ENCODE measurements at regions not wholly inside any gene's neighbourhood (a gene's known extent, or its start where the extent isn't known, plus 50 kb on each side); places are given as distances from the start of the nearest gene placed in this dataset.
A peak's percentile ranks its signal among the peaks of the same experiment; 100 is the strongest.

DNA sequence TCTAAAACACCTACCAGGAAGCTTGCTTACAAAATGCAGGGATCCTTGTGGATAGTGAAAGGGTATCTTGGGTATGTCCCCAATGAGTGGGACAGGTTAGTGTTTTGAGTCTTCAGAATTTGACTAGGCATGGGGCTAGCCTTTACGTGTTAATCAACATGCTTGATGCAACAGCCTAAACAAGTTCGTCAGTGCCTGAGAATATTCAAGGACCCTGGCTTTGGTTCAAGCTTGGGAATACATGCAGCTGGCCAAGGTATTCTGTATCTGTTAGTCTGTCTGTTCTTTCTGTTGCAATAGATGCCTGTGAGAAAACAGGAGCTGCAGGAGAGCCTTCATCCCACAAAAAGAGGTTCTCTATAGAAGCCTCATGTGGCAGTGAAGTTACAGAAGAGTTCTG is 149.5 kb downstream of the CCNG2 start:
- TF ChIP-seq, protein P1, sequence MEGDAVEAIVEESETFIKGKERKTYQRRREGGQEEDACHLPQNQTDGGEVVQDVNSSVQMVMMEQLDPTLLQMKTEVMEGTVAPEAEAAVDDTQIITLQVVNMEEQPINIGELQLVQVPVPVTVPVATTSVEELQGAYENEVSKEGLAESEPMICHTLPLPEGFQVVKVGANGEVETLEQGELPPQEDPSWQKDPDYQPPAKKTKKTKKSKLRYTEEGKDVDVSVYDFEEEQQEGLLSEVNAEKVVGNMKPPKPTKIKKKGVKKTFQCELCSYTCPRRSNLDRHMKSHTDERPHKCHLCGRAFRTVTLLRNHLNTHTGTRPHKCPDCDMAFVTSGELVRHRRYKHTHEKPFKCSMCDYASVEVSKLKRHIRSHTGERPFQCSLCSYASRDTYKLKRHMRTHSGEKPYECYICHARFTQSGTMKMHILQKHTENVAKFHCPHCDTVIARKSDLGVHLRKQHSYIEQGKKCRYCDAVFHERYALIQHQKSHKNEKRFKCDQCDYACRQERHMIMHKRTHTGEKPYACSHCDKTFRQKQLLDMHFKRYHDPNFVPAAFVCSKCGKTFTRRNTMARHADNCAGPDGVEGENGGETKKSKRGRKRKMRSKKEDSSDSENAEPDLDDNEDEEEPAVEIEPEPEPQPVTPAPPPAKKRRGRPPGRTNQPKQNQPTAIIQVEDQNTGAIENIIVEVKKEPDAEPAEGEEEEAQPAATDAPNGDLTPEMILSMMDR (IDR thresholded peaks at IDR 0.05; ENCODE audit: low read depth, low read length), result no peak
- H3K9me3 ChIP-seq (ENCODE audit: low read depth), result no peaks in the 10 kb centered on the region
- H3K4me3 ChIP-seq, result no peak overlapping the region
- peaks cover 2% of the 10 kb centered on the region for H3K4me1 ChIP-seq (ENCODE audit: low read depth)
- H3K27ac ChIP-seq, result no peak overlapping the region
- H3K36me3 ChIP-seq, result no peaks in the 10 kb centered on the region
- H3K27me3 ChIP-seq, result no peaks in the 10 kb centered on the region
- no peak for DNase-seq (ENCODE audit: low read depth in 1 of 2, low spot score in 1 of 2)

DNA sequence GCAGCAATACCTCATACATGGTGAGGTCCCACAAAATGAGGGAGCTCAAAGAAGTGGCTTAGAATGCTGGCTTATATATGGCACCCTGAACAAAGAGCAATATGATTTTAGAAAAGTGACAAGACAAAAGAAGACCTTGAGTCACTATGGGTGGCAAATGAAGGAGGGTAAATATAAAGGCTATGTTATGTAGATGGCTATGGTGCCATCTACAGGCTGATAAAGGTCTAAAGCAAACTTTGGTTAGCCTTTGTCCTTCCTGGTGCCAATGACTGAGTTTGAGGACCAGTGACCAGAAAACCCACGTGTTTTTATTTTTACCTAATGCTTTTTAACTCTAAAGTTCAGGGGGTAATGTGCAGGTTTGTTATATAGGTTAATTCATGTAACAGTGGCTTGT is 151.8 kb downstream of the CCNG2 start:
- no peak overlapping the region for H3K4me3 ChIP-seq
- TF ChIP-seq, protein P1 (IDR thresholded peaks at IDR 0.05; ENCODE audit: low read depth, low read length), result peak; percentile 55
- no peaks in the 10 kb centered on the region for H3K9me3 ChIP-seq (ENCODE audit: low read depth)
- H3K27me3 ChIP-seq, result no peaks in the 10 kb centered on the region
- peaks cover 2% of the 10 kb centered on the region for H3K4me1 ChIP-seq (ENCODE audit: low read depth)
- peak; percentile 29 to 54 for DNase-seq (ENCODE audit: low read depth in 1 of 2, low spot score in 1 of 2)
- H3K36me3 ChIP-seq, result no peaks in the 10 kb centered on the region
- no peak overlapping the region for H3K27ac ChIP-seq

DNA sequence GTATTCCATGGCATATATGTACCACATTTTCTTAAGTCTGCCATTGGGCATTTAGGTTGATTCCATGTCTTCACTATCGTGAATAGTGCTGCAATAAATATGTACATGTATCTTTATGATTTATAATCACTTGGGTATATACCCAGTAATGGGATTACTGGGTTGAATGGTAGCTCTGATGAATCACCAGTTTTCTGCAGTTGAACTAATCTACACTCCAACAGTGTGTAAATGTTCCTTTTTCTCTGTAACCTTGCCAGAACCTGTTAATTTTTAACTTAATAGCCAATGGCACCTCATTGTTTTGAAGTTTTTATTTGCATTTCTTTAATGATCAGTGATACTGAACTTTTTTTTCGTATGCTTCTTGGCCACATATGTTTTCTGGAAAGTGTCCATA is 152.5 kb downstream of the CCNG2 start:
- TF ChIP-seq, protein P1 (IDR thresholded peaks at IDR 0.05; ENCODE audit: low read depth, low read length), result no peak
- H3K4me3 ChIP-seq, result no peak overlapping the region
- H3K4me1 ChIP-seq (ENCODE audit: low read depth), result no peaks in the 10 kb centered on the region
- H3K27ac ChIP-seq, result no peak overlapping the region
- DNase-seq (ENCODE audit: low read depth in 1 of 2, low spot score in 1 of 2), result no peak
- H3K36me3 ChIP-seq, result no peaks in the 10 kb centered on the region
- no peaks in the 10 kb centered on the region for H3K27me3 ChIP-seq
- H3K9me3 ChIP-seq (ENCODE audit: low read depth), result no peaks in the 10 kb centered on the region

DNA sequence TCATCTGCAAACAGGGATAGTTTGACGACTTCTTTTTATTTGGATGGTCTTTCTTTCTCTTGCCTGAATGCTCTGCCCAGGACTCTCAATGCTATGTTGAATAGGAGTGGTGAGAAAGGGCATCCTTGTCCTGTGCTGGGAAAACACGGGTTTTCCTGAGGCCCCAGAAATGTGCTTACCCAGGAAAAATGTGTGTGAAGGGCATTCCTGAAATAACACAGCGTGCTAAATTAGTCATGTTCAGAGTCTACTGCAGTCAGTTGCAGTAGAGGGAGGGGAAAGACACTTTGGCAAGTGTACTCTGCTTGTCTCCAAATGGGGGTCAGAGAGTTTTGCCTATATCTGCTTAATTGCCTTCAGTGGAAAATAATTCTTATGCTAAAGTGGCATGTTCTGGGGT is 153.9 kb downstream of the CCNG2 start:
- no peaks in the 10 kb centered on the region for H3K36me3 ChIP-seq
- H3K27me3 ChIP-seq, result no peaks in the 10 kb centered on the region
- H3K27ac ChIP-seq, result no peak overlapping the region
- H3K9me3 ChIP-seq (ENCODE audit: low read depth), result no peaks in the 10 kb centered on the region
- TF ChIP-seq, protein P1 (IDR thresholded peaks at IDR 0.05; ENCODE audit: low read depth, low read length), result no peak
- H3K4me1 ChIP-seq (ENCODE audit: low read depth), result no peaks in the 10 kb centered on the region
- H3K4me3 ChIP-seq, result no peak overlapping the region
- DNase-seq (ENCODE audit: low read depth in 1 of 2, low spot score in 1 of 2), result peak in 1 of 2 donors; percentile 28

DNA sequence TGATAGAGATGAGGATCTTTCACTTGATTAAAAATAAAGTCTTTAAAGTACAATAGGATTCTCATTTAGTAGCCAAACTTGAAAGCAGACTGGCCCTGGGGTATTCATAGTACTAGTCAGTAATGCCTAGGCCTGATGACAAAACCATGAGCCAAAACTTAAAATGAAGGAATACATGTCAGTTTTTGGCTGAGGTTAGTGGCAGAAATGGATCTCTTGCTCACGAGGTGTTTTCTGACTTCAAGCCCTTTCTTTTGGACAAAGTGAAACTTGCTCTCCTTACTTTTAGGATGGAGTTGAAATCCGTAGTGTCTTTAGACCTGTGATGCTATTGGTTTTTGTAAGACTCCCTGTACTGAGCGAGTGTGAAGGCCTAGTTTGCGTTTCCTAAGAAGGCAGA is 157.7 kb downstream of the CCNG2 start:
- Histone ChIP-seq H3K4me3 (no peak overlapping the region), H3K9me3 (ENCODE audit: low read depth) (no peaks in the 10 kb centered on the region), H3K27me3 (no peaks in the 10 kb centered on the region), H3K36me3 (no peaks in the 10 kb centered on the region), H3K27ac (no peak overlapping the region), H3K4me1 (ENCODE audit: low read depth) (no peaks in the 10 kb centered on the region)
- TF ChIP-seq, protein P1 (IDR thresholded peaks at IDR 0.05; ENCODE audit: low read depth, low read length), result no peak
- DNase-seq (ENCODE audit: low read depth in 1 of 2, low spot score in 1 of 2), result no peak

DNA sequence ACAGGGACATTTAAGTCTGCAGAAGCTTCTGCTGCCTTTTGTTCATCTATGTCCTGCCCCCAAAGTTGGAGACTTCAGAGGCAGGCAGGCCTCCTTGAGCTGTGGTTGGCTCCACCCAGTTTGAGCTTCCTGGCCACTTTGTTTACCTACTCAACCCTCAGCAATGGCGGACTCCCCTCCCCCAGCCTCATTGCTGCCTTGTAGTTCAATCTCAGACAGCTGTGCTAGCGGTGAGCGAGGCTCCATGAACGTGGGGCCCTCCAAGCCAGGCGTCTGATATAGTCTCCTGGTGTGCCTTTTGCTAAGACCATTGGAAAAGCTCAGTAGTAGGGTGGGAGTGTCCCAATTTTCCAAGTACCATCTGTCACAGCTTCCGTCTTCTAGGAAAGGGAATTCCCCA is 170.1 kb downstream of the CCNG2 start:
- H3K27me3 ChIP-seq, result no peaks in the 10 kb centered on the region
- no peaks in the 10 kb centered on the region for H3K9me3 ChIP-seq (ENCODE audit: low read depth)
- H3K4me3 ChIP-seq, result no peak overlapping the region
- H3K36me3 ChIP-seq, result no peaks in the 10 kb centered on the region
- no peak for DNase-seq (ENCODE audit: low read depth in 1 of 2, low spot score in 1 of 2)
- no peak overlapping the region for H3K27ac ChIP-seq
- no peaks in the 10 kb centered on the region for H3K4me1 ChIP-seq (ENCODE audit: low read depth)
- TF ChIP-seq, protein P1 (IDR thresholded peaks at IDR 0.05; ENCODE audit: low read depth, low read length), result no peak
